NCI-H2107 (cell line): ENCODE measurements at regions not wholly inside any gene's neighbourhood (a gene's known extent, or its start where the extent isn't known, plus 50 kb on each side); places are given as distances from the start of the nearest gene placed in this dataset.
A peak's percentile ranks its signal among the peaks of the same experiment; 100 is the strongest.

Experiments
- DNase-seq: peaks from one replicate; lab custom pipeline; 2025; lab: John Stamatoyannopoulos, UW

GRCh38 chr2:16507655-16508489 lies 157.8 kb downstream of the CYRIA start:
- DNase-seq = peak; percentile 10

GRCh38 chr2:16506366-16506765 lies 159.3 kb downstream of the CYRIA start:
- no peak for DNase-seq

DNA sequence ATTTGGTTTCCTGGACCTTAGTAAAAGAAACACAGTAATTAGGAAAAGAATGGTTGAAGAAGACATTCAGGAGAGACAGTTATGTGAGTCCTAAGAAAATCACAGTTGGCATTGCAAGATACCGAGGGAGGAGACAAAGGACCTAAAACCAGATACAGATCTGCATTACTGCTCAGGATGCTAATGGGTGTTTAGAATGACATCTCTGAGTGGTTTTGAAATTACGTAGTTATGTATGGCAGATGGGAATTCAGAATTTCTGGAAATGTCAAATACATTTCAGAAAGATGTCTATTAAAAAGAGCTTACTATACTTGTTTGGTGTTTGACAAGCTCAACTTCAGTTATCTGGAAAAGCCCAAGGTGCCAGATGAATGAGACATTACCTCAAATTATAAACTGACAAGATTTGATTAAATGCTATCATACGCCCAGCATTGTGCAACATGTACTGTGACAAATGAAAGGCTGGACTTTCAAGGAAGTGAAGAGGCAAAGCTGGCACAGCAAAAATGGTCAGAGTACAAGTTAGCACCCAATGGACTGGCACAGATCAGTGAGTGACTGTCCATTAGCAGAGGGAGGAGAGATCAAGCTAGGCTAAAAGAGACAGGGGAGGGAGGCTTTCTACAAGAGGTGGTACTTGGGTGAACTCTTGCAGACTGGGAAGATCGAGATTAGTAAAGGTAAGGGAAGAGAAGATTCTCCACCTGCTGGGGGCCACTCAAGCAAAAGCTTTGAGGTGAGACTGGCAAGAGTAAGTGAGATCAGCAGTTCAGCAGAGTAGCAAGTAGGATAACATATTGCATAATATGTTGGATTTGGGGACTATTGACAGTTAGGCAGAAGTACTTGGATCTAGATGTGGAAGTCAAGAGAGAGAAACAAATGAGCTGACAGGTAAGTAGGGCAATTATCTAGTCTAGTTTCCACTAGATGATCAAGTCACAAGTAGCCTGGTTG lies 168.9 kb downstream of the CYRIA start:
- DNase-seq = no peak

- DNase-seq = no peak
Observed at GRCh38 chr2:16495509-16496208, 170.0 kb downstream of the CYRIA start.

DNA sequence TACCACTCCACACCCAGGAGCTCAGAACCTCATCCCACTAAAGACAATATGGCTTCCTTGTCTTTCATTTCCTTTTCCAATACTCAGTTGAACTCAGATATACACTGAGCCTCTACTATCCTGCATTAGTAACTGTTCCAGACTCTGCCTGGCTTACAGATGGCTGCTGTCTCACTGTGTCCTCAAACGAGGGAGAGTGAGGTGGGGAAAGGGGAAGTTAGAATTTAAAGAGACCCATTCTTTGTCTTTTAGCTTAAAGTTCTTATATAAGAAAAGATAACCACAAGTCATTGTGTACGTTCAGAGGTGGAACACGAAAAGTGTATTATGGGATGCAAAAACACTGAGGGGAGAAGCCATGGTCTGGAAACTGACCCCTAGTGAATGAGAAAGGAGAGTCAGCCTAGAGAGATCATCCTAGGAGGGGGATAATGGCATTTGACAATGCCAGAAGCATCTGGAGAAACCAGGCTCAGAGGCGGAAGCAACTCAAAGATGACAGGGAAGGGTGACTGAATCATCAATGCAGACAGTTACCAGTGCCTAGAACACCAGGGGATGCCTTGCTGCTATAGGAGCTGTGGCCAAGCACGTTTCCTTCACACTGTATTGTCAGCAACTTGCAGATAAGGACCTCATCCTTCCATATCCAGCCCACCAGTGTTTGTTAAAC lies 170.7 kb downstream of the CYRIA start:
- DNase-seq = no peak

DNA sequence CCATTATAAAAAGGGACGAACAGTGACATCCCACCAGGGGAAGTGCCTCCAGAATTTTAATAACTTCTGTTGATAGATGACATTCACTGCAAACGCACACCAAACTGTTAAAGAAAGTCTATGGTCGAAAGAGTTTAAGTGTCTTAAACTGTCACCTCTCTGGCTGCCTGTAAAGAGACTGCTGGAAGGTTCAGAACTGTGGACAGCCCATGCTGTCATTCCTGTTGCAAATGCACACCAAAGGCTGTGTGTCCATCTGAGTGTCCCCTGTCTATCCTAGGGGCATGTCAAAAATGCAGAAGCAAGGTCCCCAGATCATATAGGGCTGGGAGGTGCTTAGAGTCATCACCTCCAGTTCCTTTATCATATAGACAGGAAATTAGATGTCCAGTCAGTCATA lies 171.8 kb downstream of the CYRIA start:
- DNase-seq = no peak

GRCh38 chr2:16487686-16488085 lies 177.9 kb downstream of the CYRIA start:
- no peak for DNase-seq

GRCh38 chr2:16485251-16485650 lies 180.4 kb downstream of the CYRIA start:
- DNase-seq = no peak

DNA sequence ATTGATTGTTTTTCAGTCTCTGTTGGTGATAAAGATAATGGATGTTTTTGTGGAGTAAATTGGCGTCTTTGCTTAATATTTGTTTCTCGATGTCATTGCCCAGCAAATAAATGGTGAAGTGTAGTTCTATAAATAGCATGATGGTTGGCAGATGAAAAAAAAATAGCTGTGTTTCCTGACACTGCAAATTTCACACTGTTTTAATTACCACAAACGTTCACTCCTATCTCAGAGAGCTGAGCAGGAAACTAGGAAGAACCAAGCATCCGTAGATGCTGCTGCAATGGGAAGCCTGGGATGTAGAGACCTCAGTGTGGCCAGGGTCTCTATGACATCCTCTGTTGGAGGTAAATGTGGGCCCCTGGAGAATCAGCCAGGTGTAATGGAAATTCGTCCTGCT lies 183.2 kb downstream of the CYRIA start:
- no peak for DNase-seq

GRCh38 chr2:16481351-16481750 lies 184.3 kb downstream of the CYRIA start:
- DNase-seq = no peak

- no peak for DNase-seq
Observed at GRCh38 chr2:16479721-16480120, 185.9 kb downstream of the CYRIA start.

GRCh38 chr2:16478434-16479210 lies 187.0 kb downstream of the CYRIA start:
- no peak for DNase-seq

DNA sequence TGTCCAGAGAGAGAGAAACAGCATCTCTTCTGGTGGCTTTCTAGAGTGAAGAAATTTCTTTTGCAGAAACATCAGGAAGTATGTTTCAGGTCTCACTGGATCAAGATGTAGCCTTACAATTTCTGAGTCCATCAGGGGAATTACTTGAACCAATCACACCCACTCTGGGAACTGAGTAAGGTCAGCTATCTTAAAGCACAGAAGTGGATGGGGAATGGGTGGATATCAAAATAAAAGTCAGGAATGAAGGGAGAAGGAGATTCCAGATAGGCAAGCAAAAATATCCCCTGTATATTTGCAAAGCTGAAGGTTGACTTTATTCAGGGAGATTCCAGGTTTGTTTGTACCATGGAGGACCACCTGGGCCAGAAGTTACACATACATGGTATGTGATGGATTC lies 188.0 kb downstream of the CYRIA start:
- DNase-seq = no peak

DNA sequence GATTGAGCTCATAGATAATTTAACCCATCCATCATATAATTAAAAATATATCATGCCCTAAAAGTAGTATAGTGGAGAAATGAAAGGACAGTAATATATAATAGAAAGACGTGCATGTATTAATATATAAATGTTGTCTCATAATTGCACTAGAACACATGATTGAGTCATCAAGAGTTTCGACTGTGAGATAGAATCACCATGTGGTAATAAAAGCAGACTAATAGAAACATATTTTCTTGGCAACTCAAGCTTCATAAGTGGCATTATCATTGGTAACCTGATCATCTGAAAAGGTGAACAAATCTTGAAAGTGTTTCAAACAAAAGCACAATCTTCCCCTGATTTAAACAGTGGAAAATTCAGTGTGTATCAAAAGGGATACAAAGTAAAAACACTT lies 188.8 kb downstream of the CYRIA start:
- no peak for DNase-seq

DNA sequence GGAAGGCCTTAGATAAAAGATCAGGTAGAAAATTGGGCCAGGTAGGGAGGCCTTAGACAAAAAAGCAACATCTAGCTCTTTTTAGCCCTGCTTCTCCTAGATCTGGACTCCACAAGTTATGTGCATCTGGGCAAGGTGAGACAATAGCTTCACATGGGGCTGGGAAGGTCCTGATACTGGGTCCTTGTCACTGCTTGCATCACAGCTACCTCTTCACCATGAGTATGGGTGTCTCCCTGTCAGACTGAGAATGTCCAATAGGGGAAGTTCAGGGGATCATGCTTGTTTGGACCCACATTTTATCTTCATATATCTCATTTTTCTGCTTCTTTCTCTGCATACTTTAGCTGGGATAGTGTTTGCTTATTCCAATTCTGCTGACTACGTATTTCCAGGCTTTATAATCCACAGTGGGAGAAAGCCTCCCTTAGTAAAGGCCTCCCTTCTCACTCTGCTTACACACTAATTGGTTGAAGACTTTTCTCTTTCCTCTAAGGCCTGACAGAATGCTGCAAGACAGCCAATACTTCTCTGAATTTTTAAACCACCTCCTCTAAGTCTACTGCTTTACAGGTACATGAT lies 189.6 kb downstream of the CYRIA start:
- no peak for DNase-seq

- DNase-seq = no peak
Observed at GRCh38 chr2:16475586-16475985, 190.0 kb downstream of the CYRIA start.

- DNase-seq = no peak
Observed at GRCh38 chr2:16473575-16473974, 192.1 kb downstream of the CYRIA start.

DNA sequence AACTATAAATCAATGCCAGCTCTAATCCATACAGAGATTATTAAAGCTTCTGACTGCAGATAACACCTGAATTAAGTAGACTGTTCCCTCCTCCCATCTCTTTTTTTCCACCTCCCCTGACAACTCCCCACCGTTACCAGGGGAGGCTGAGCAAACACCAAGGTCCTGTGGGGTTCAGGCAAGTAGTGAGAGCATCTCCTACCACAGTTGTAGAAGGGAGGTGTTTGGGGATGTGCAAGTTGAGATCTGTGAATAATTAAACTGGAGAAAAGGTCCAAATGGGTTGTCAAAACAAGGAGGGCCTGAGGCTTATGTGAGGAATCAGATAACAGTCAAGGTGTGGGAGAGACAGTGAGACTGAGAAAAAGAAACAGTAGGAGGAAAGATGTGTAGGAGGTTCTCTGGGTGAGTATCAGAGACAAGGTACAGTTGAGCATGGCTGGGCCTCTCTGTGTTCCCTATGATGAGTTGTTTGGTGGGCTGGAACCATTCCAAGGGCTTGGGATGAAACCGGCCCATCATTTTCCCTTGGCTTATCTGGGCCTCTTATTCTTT lies 194.6 kb downstream of the CYRIA start:
- DNase-seq = no peak

GRCh38 chr2:16466821-16467151 lies 198.8 kb downstream of the CYRIA start:
- DNase-seq = no peak

- no peak for DNase-seq
Observed at GRCh38 chr2:16466133-16466820, 199.4 kb downstream of the CYRIA start.
